B cell (primary cell): ENCODE measurements at regions not wholly inside any gene's neighbourhood (a gene's known extent, or its start where the extent isn't known, plus 50 kb on each side); places are given as distances from the start of the nearest gene placed in this dataset.

Source experiments
- ATAC-seq: fragments of 200-7000 bp; cut with Tn5 transposase; one replicate; pipeline ENCODE4 v1.10.0; 2021; ENCODE audit warnings: low read depth, mild to moderate bottlenecking, moderate number of reproducible peaks, moderate library complexity
- CTCF ChIA-PET: fragments of 350-600 bp; sonication (Branson Sonifier 250); formaldehyde crosslinking; loops from one replicate; lab custom pipeline; 2021; ENCODE audit warnings: antibody characterized with exemption, inconsistent platforms; lab: Charles Lee
- POLR2A ChIA-PET: fragments of 350-600 bp; sonication (Branson Sonifier 250); formaldehyde crosslinking; loops from one replicate; lab custom pipeline; 2021; ENCODE audit warnings: antibody characterized with exemption; lab: Charles Lee
- DNase-seq: peaks from one replicate; pipeline ENCODE4 v3.0.0; 2013
- H2AFZ ChIP-seq: 2 replicates; pipeline ENCODE4 v1.6.1; 2012; ENCODE audit warnings: mild to moderate bottlenecking, low read depth, low read length; ENCODE audit not compliant: insufficient read depth, poor library complexity, severe bottlenecking
- H3K27ac ChIP-seq, 2 donors: 1 replicate in 1 of 2; 2 replicates in 1 of 2; pipeline ENCODE4 v1.5.1; 2012 to 2013; ENCODE audit warnings: low read length in 2 of 2, mild to moderate bottlenecking in 2 of 2, moderate library complexity in 1 of 2
- H3K27me3 ChIP-seq, 4 experiments: fragments of 200-600 bp in 1 of 4; sonication (generic) in 1 of 4; replicated peaks in 1 of 4; 1 replicate in 2 of 4; 2 replicates in 2 of 4; pipeline versions ENCODE4 v1.6.1 to v1.7.0; 2013 to 2016; ENCODE audit warnings: low read length in 3 of 4, mild to moderate bottlenecking in 2 of 4, mixed read lengths in 1 of 4, moderate library complexity in 1 of 4; ENCODE audit not compliant: insufficient read depth in 4 of 4, control insufficient read depth in 3 of 4; ENCODE audit errors: control extremely low read depth in 1 of 4
- H3K36me3 ChIP-seq, 2 experiments: replicated peaks in 1 of 2; 1 replicate in 1 of 2; 2 replicates in 1 of 2; pipeline versions ENCODE4 v1.6.1 to v1.7.1; 2013; ENCODE audit warnings: low read length in 1 of 2; ENCODE audit not compliant: insufficient read depth in 2 of 2, control insufficient read depth in 1 of 2; ENCODE audit errors: control extremely low read depth in 1 of 2, extremely low read depth in 1 of 2
- H3K4me1 ChIP-seq, 2 donors: fragments of 200-600 bp in 1 of 2; sonication (generic) in 1 of 2; 1 replicate in 1 of 2; 2 replicates in 1 of 2; pipeline versions ENCODE4 v1.5.1 to v1.6.1; 2013 to 2017; ENCODE audit warnings: low read length in 2 of 2; ENCODE audit not compliant: control insufficient read depth in 2 of 2, insufficient read depth in 2 of 2
- H3K4me2 ChIP-seq: replicated peaks from 2 replicates; pipeline ENCODE3; 2012; ENCODE audit warnings: mild to moderate bottlenecking, low read depth, low read length; ENCODE audit not compliant: poor library complexity, severe bottlenecking
- H3K4me3 ChIP-seq, 5 experiments: fragments of 200-600 bp in 1 of 5; sonication (generic) in 1 of 5; 1 replicate in 3 of 5; 2 replicates in 2 of 5; pipeline versions ENCODE4 v1.5.1 to v1.7.0; 2011 to 2016; ENCODE audit warnings: low read length in 4 of 5, mild to moderate bottlenecking in 4 of 5, low read depth in 2 of 5, control low read depth in 1 of 5, moderate library complexity in 1 of 5; ENCODE audit not compliant: insufficient read depth in 1 of 5; ENCODE audit errors: control extremely low read depth in 1 of 5, extremely low read depth in 1 of 5
- H3K79me2 ChIP-seq: fragments of 200-600 bp; sonication (generic); one replicate; pipeline ENCODE4 v1.6.0; 2016; ENCODE audit warnings: low read length; ENCODE audit not compliant: control insufficient read depth, insufficient read depth
- H3K9ac ChIP-seq: fragments of 200-600 bp; sonication (generic); 2 replicates; pipeline ENCODE4 v1.6.1; 2017; ENCODE audit warnings: mild to moderate bottlenecking, low read length, moderate library complexity
- H3K9me3 ChIP-seq, 3 donors: one replicate each; pipeline versions ENCODE4 v1.6.1 to v1.7.1; 2013; ENCODE audit warnings: low read length in 2 of 3; ENCODE audit not compliant: control insufficient read depth in 2 of 3, insufficient read depth in 1 of 3; ENCODE audit errors: control extremely low read depth in 1 of 3
- H4K20me1 ChIP-seq: 2 replicates; pipeline ENCODE4 v1.6.0; 2012; ENCODE audit warnings: mild to moderate bottlenecking, low read length; ENCODE audit not compliant: insufficient read depth, control insufficient read depth, poor library complexity, severe bottlenecking
- H3K27ac Mint-ChIP-seq: one replicate; pipeline ENCODE4 v1.8.0; 2021; ENCODE audit warnings: mixed read lengths
- H3K27me3 Mint-ChIP-seq: one replicate; pipeline ENCODE4 v1.8.0; 2021; ENCODE audit warnings: mixed read lengths
- H3K4me1 Mint-ChIP-seq: one replicate; pipeline ENCODE4 v1.8.0; 2021; ENCODE audit warnings: mixed read lengths
- H3K4me3 Mint-ChIP-seq: one replicate; pipeline ENCODE4 v1.8.0; 2021; ENCODE audit warnings: mixed read lengths
- H3K9me3 Mint-ChIP-seq: one replicate; pipeline ENCODE4 v1.8.0; 2022; ENCODE audit warnings: mixed read lengths; ENCODE audit not compliant: insufficient read depth
- CTCF ChIP-seq: fragments of 200-600 bp; IDR thresholded peaks from one replicate; pipeline ENCODE4 v1.8.0; 2022; ENCODE audit warnings: antibody characterized with exemption, mild to moderate bottlenecking
- EZH2 ChIP-seq: IDR thresholded peaks from 2 replicates; pipeline ENCODE4 v1.6.1; 2012; ENCODE audit warnings: borderline replicate concordance, low read depth, mild to moderate bottlenecking, moderate library complexity, low read length; ENCODE audit not compliant: insufficient read depth, poor library complexity, severe bottlenecking
- WGBS: methylation state at CpG from one replicate; pipeline ENCODE4 v1.1.5; 2013; ENCODE audit warnings: missing lambda C conversion rate; ENCODE audit not compliant: insufficient coverage; 5-methylcytosine and 5-hydroxymethylcytosine counted together
- intact Hi-C: fragments of 100-400 bp; cut with micrococcal nuclease; formaldehyde crosslinking; loops from one replicate; pipeline ENCODE4 v1.10.0; 2022

- POLR2A ChIA-PET: no interaction called here
- Mint-ChIP-seq H3K9me3 (peaks cover 4% of the 10 kb centered on the region), H3K27me3 (peaks cover 9% of the 10 kb centered on the region), H3K27ac (peak overlapping the region; percentile 97), H3K4me3 (peak overlapping the region; percentile 92), H3K4me1 (peaks cover 39% of the 10 kb centered on the region)
- Histone ChIP-seq H3K4me3 (peak overlapping the region; percentile 31 to 92 (median 75)), H3K9ac (peak overlapping the region; percentile 87), H3K36me3 (no peaks in the 10 kb centered on the region), H3K9me3 (peaks cover 0 to 13% (median 0%) of the 10 kb centered on the region in 3 donors), H3K4me1 (peaks cover 20 to 22% of the 10 kb centered on the region in 2 donors), H4K20me1 (peaks cover 5% of the 10 kb centered on the region), H3K79me2 (peaks cover 6% of the 10 kb centered on the region), H3K4me2 (peak overlapping the region; percentile 92), H2AFZ (peak overlapping the region; percentile 96), H3K27ac (peak overlapping the region; percentile 61 to 88), H3K27me3 (peaks cover 0 to 6% (median 2%) of the 10 kb centered on the region in 4 experiments)
- TF ChIP-seq CTCF (no peak), EZH2 (no peak)
- intact Hi-C loops: loop anchor here (1.0 kb wide), 1 partner anchor 586 kb away; no protein-coding TSS in a partner anchor
- peak; percentile 100 for DNase-seq
- WGBS: 2% methylated on average over 80 of the region's 80 CpGs
- ATAC-seq: peak; percentile 82
- CTCF ChIA-PET: interaction anchor here (3.2 to 3.3 kb wide), 2 partner anchors 290 to 295 kb away, joined by 17 to 128 read pairs; no protein-coding TSS in a partner anchor
Measured at GRCh38 chr17:409848-410542, 57.4 kb upstream of the RPH3AL start.

GRCh38 chr17:409308-409847, 56.8 kb upstream of the RPH3AL start:
- Histone ChIP-seq H3K4me1 (peaks cover 20 to 22% of the 10 kb centered on the region in 2 donors), H3K79me2 (peaks cover 6% of the 10 kb centered on the region), H3K4me2 (peak overlapping the region; percentile 83), H4K20me1 (peaks cover 5% of the 10 kb centered on the region), H3K9me3 (peaks cover 0 to 13% (median 0%) of the 10 kb centered on the region in 3 donors), H3K27ac (peak overlapping the region; percentile 55 to 62), H3K9ac (peak overlapping the region; percentile 71), H3K27me3 (peaks cover 0 to 6% (median 2%) of the 10 kb centered on the region in 4 experiments), H2AFZ (peak overlapping the region; percentile 96), H3K4me3 (peak overlapping the region in 4 of 5 experiments; percentile 38 to 75 (median 50)), H3K36me3 (no peaks in the 10 kb centered on the region)
- no peak for ATAC-seq
- intact Hi-C loops: no loop called here
- TF ChIP-seq CTCF: no peak
- TF ChIP-seq EZH2: no peak
- Mint-ChIP-seq H3K9me3 (peaks cover 4% of the 10 kb centered on the region), H3K27me3 (peaks cover 9% of the 10 kb centered on the region), H3K4me3 (peak overlapping the region; percentile 92), H3K4me1 (peaks cover 39% of the 10 kb centered on the region), H3K27ac (peak overlapping the region; percentile 97)
- CTCF ChIA-PET: no interaction called here
- no peak for DNase-seq
- POLR2A ChIA-PET: no interaction called here
- WGBS: 72% methylated on average over 16 of the region's 16 CpGs
